Neural crest cell (in vitro differentiated cells): ENCODE measurements at regions not wholly inside any gene's neighbourhood (a gene's known extent, or its start where the extent isn't known, plus 50 kb on each side); places are given as distances from the start of the nearest gene placed in this dataset.

Experiments
- DNase-seq: peaks from one replicate; pipeline ENCODE4 v3.0.0; 2021; ENCODE audit warnings: low read depth, mixed read lengths, low spot score
- H3K27ac Mint-ChIP-seq: one replicate; pipeline ENCODE4 v1.8.0; 2021; ENCODE audit warnings: mild to moderate bottlenecking, mixed read lengths; ENCODE audit not compliant: unreplicated experiment
- H3K27me3 Mint-ChIP-seq: 2 replicates; pipeline ENCODE4 v1.8.0; 2021; ENCODE audit warnings: low read depth, mild to moderate bottlenecking, mixed read lengths
- H3K36me3 Mint-ChIP-seq: 2 replicates; pipeline ENCODE4 v1.8.0; 2021; ENCODE audit warnings: low read depth, mild to moderate bottlenecking, mixed read lengths
- H3K4me1 Mint-ChIP-seq: 2 replicates; pipeline ENCODE4 v1.8.0; 2021; ENCODE audit warnings: mixed read lengths
- H3K4me3 Mint-ChIP-seq: one replicate; pipeline ENCODE4 v1.8.0; 2021; ENCODE audit warnings: mild to moderate bottlenecking, mixed read lengths
- H3K9me3 Mint-ChIP-seq: 2 replicates; pipeline ENCODE4 v1.8.0; 2021; ENCODE audit warnings: mixed read lengths
- TF ChIP-seq, protein P1 (sequence below): fragments of 200-600 bp; sonication (generic); conservative IDR thresholded peaks from 2 replicates; pipeline ENCODE4 v1.5.0; 2021; ENCODE audit warnings: antibody characterized with exemption, mild to moderate bottlenecking

DNA sequence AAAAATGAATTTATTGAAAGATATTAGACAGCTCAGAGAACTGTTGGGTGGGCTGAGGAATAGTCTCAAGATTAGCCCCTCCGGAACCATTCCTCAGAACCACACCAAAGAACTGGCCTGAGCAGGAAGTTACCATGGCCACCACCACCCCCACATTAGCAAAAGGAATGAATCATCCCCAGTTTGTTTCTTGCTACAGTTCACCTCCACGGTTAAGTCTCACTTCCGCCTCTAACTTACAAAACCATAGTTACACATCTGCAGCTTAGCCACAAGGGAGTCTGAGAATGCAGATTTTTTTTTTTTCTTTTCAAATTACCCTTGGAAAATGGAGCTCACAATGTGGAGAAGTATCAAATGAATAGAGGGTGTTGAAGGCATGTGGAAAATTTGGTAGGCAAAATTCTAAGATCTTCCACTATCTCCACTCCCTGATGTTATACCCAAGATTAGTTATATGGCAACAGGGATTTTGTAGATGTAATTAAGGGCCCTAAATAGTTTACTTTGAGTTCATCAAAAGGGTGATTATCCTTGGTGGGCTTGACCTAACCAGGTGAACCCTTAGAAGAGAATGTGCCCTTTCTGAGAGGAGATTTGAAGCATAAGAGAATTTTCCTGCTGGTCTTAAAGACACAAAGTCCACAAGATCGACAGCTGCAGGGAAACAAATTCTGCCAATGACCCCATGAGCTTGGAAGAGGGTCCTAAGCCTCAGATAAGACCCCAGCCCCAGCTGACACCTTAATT, 129.8 kb upstream of the KRR1 start:
- TF ChIP-seq, protein P1, sequence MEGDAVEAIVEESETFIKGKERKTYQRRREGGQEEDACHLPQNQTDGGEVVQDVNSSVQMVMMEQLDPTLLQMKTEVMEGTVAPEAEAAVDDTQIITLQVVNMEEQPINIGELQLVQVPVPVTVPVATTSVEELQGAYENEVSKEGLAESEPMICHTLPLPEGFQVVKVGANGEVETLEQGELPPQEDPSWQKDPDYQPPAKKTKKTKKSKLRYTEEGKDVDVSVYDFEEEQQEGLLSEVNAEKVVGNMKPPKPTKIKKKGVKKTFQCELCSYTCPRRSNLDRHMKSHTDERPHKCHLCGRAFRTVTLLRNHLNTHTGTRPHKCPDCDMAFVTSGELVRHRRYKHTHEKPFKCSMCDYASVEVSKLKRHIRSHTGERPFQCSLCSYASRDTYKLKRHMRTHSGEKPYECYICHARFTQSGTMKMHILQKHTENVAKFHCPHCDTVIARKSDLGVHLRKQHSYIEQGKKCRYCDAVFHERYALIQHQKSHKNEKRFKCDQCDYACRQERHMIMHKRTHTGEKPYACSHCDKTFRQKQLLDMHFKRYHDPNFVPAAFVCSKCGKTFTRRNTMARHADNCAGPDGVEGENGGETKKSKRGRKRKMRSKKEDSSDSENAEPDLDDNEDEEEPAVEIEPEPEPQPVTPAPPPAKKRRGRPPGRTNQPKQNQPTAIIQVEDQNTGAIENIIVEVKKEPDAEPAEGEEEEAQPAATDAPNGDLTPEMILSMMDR, result no peak
- no peak for DNase-seq
- Mint-ChIP-seq H3K27me3 (no peaks in the 10 kb centered on the region), H3K27ac (no peak overlapping the region), H3K36me3 (no peaks in the 10 kb centered on the region), H3K4me3 (no peak overlapping the region), H3K9me3 (no peaks in the 10 kb centered on the region), H3K4me1 (peaks cover 41% of the 10 kb centered on the region)

DNA sequence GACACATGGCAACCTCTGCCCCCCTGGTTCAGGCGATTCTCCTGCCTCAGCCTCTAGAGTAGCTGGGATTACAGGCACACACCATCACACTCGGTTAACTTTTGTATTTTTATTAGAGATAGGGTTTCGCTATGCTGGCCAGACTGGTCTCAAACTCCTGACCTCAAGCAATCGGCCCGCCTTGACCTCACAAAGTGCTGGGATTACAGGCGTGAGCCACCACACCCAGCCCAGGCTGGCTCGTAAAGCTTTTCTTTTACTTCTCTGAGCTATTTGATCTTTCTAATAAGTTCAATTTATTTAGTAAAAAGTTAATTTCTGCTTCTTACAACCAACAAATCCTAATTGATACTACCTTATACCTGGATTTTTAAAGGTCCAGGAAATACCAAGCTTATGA, 127.4 kb upstream of the KRR1 start:
- Mint-ChIP-seq H3K4me3 (no peak overlapping the region), H3K9me3 (no peaks in the 10 kb centered on the region), H3K4me1 (peaks cover 54% of the 10 kb centered on the region), H3K27me3 (no peaks in the 10 kb centered on the region), H3K36me3 (no peaks in the 10 kb centered on the region), H3K27ac (no peak overlapping the region)
- TF ChIP-seq, protein P1, result no peak
- DNase-seq, result no peak

DNA sequence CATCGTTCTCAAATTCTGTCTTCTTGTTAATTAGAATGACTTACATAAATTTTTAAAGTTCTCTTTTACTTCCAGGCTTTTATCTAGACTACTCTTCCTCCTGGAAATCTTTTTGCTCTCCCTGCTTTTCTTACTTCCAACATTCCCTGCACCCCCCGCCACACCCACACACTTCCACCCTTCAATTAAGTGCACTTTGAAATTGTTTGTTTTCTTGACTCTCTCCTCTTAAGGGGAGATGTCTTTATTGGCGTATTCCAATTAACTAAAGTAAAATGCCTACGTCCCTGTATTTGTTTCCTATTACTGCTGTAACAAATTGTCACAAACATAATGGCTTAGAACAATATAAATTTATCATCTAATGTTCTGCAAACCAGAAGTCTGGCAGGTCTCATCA, 125.2 kb upstream of the KRR1 start:
- Mint-ChIP-seq H3K36me3 (no peaks in the 10 kb centered on the region), H3K4me1 (peaks cover 69% of the 10 kb centered on the region), H3K4me3 (no peak overlapping the region), H3K9me3 (peaks cover 3% of the 10 kb centered on the region), H3K27ac (no peak overlapping the region), H3K27me3 (no peaks in the 10 kb centered on the region)
- no peak for DNase-seq
- TF ChIP-seq, protein P1, result no peak

DNA sequence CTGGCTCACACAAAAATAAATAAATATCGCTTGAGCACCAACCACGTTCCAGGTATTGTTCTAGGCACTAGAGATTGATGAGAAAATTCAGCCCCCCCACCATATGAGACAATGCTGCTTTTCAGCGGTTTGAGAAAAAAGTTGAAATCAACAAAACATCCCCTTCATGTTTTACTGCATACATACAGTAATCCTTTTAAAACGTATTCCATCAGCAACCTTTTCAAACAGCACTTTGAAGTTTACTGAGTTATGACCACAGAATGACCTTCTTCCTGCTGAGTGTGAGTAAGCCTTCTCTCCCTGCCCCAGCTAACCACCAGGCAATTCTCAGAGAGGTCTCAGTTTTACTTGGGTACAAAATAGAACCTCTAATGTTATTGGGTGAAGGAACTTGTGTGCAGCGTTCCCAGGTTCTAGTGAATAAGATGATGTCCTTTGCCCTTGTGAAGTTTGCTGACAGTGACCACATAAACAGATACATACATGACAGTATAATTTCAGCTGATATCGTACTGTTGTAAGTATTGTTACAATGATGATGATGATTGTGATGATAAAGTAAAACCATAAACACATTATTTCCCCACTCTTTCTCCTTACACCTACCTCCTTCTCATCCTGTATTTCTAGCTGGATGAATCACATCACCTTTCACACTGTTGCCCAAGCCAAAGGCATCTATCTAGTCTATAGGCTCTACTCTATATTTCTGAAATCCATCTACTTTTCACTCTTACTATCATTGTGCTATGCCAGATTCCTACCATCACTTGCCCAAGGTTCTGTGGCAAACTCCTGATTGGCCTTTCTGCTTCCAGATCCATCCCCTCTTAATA, 124.4 kb upstream of the KRR1 start:
- Mint-ChIP-seq H3K9me3 (peaks cover 3% of the 10 kb centered on the region), H3K27ac (peak overlapping the region; percentile 22), H3K27me3 (no peaks in the 10 kb centered on the region), H3K4me3 (no peak overlapping the region), H3K4me1 (peaks cover 65% of the 10 kb centered on the region), H3K36me3 (no peaks in the 10 kb centered on the region)
- DNase-seq, result no peak
- TF ChIP-seq, protein P1, result no peak

DNA sequence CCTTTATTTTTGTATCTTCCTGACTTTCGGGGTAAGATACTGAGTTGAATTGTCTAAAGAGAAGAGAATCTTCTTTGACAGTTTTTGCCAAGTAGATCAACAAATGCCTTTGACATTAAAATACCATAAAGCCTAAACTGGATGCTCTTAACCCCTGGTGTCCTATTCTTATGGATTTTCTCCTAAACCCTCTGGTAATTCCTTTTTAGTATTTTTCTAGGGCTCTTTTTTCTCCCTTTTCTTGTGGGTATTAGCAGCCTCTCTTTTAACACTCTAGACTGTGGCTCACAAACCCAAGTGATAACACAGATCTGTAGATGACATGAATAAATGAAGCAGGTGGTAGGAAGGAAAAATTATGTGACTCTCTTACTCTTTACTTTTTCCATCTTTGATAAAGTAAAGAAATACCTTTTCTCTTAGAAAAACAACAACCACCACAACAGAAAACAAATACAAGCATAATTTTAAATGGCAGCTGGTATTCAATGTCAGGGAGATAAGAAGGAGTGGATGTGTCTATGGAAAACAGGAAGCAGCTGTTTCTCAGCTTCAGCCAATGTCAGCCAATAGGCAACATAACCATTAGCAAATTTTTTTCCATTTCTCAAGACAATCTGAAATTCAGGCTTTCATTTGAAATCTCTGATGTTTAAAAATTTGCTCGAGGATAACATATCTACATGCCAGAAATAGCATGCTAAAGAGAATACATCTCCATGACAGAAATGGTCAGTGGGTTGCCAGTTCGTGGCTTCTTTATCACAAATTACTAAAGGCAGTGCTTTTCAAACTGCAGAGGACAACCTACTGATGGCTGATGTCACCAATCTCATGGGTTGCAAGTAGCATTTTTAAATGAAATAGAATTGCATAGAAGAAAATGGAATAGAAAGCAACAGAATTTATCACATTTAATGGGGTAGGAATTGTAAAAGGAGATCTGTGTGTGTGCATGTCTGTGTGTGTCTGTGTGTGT, 123.1 kb upstream of the KRR1 start:
- H3K4me1 Mint-ChIP-seq, result peaks cover 63% of the 10 kb centered on the region

More for the DNA sequence above, 123.1 kb upstream of the KRR1 start:
- DNase-seq, result no peak
- H3K36me3 Mint-ChIP-seq, result no peaks in the 10 kb centered on the region
- no peak overlapping the region for H3K27ac Mint-ChIP-seq
- H3K9me3 Mint-ChIP-seq, result peaks cover 7% of the 10 kb centered on the region
- no peaks in the 10 kb centered on the region for H3K27me3 Mint-ChIP-seq
- H3K4me3 Mint-ChIP-seq, result no peak overlapping the region
- TF ChIP-seq, protein P1, result no peak
